ENCODE measurements at regions not wholly inside any gene's neighbourhood (a gene's known extent, or its start where the extent isn't known, plus 50 kb on each side); places are given as distances from the start of the nearest gene placed in this dataset.

GRCh38 chr2:200746301-200746700 lies 65.4 kb upstream of the BZW1 start (continued):
- no peak for TF ChIP-seq CTCF (IDR thresholded peaks at IDR 0.05; ENCODE audit: low read depth, low read length, missing input control)
- no peak for TF ChIP-seq GABPA (IDR thresholded peaks at IDR 0.05 in 1 of 2, conservative IDR thresholded peaks at IDR 0.05 in 1 of 2)
- no peak for TF ChIP-seq TAF1 (conservative IDR thresholded peaks at IDR 0.05)

GRCh38 chr2:200747668-200748618 lies 63.8 kb upstream of the BZW1 start:
- Histone ChIP-seq H3K36me3 (ENCODE audit: control insufficient read depth in 4 of 4, insufficient read depth in 3 of 4, low read depth in 1 of 4, low read length in 3 of 4) (no peaks in the 10 kb centered on the region), H3K9me3 (ENCODE audit: control insufficient read depth in 4 of 4, low read length in 3 of 4) (no peaks in the 10 kb centered on the region), H3K4me3 (ENCODE audit: low read depth in 1 of 3, low read length in 3 of 3) (no peak overlapping the region), H3K27me3 (ENCODE audit: control insufficient read depth in 4 of 4, insufficient read depth in 4 of 4, low read length in 3 of 4) (no peaks in the 10 kb centered on the region), H3K4me1 (ENCODE audit: control insufficient read depth in 4 of 4, insufficient read depth in 4 of 4, low read length in 3 of 4) (peaks cover 13 to 35% (median 22%) of the 10 kb centered on the region in 4 donors), H3K9ac (ENCODE audit: low read depth in 1 of 2, low read length in 2 of 2) (peak overlapping the region in 1 of 2 donors; percentile 24), H3K27ac (ENCODE audit: low read depth in 1 of 2, low read length in 2 of 2) (peak overlapping the region; percentile 94 to 97)
- TF ChIP-seq ZBTB33 (IDR thresholded peaks at IDR 0.05) (no peak), FOXA2 (IDR thresholded peaks at IDR 0.05) (peak; percentile 59), YY1 (IDR thresholded peaks at IDR 0.05) (peak; percentile 54), MAX (IDR thresholded peaks at IDR 0.05) (no peak), SP1 (IDR thresholded peaks at IDR 0.05) (peak; percentile 81), HNF4A (conservative IDR thresholded peaks at IDR 0.05) (peak; percentile 66 to 70), RAD21 (IDR thresholded peaks at IDR 0.05) (peak in 1 of 2 donors; percentile 50), TAF1 (conservative IDR thresholded peaks at IDR 0.05) (no peak), RXRA (IDR thresholded peaks at IDR 0.05) (peak; percentile 48 to 64), CTCF (IDR thresholded peaks at IDR 0.05; ENCODE audit: low read depth, low read length, missing input control) (no peak), NR2F2 (IDR thresholded peaks at IDR 0.05) (no peak), REST (IDR thresholded peaks at IDR 0.05) (peak; percentile 59), JUND (IDR thresholded peaks at IDR 0.05) (peak; percentile 38 to 47), EGR1 (IDR thresholded peaks at IDR 0.05; ENCODE audit: low read depth in 2 of 2) (no peak), HNF4G (IDR thresholded peaks at IDR 0.05) (no peak), ATF3 (IDR thresholded peaks at IDR 0.05) (no peak), GABPA (IDR thresholded peaks at IDR 0.05 in 1 of 2, conservative IDR thresholded peaks at IDR 0.05 in 1 of 2) (no peak), FOXA1 (IDR thresholded peaks at IDR 0.05) (no peak)
- WGBS: 33% methylated on average over 16 of the region's 16 CpGs
- DNase-seq (ENCODE audit: low spot score): peak; percentile 45

Measured in liver (tissue), 8 donors.